Liver (tissue), 3 donors: ENCODE measurements at regions not wholly inside any gene's neighbourhood (a gene's known extent, or its start where the extent isn't known, plus 50 kb on each side); places are given as distances from the start of the nearest gene placed in this dataset.

Source experiments
- GABPA ChIP-seq, 2 donors: IDR thresholded peaks in 1 of 2; conservative IDR thresholded peaks in 1 of 2; 2 replicates each; pipeline ENCODE4 v1.6.1; 2016; ENCODE audit warnings: antibody characterized with exemption in 2 of 2, mild to moderate bottlenecking in 1 of 2, moderate library complexity in 1 of 2
- TF ChIP-seq, protein P1 (sequence below): fragments of 150-350 bp; IDR thresholded peaks from 2 replicates; pipeline ENCODE4 v1.5.1; 2017; ENCODE audit warnings: improper control_type of control experiment, low read depth, low read length; ENCODE audit not compliant: missing input control
- donor health status: healthy.
- donor health status: healthy.

GRCh38 chr6:170003451-170004160, 252.2 kb downstream of the ERMARD start:
- TF ChIP-seq, protein P1, sequence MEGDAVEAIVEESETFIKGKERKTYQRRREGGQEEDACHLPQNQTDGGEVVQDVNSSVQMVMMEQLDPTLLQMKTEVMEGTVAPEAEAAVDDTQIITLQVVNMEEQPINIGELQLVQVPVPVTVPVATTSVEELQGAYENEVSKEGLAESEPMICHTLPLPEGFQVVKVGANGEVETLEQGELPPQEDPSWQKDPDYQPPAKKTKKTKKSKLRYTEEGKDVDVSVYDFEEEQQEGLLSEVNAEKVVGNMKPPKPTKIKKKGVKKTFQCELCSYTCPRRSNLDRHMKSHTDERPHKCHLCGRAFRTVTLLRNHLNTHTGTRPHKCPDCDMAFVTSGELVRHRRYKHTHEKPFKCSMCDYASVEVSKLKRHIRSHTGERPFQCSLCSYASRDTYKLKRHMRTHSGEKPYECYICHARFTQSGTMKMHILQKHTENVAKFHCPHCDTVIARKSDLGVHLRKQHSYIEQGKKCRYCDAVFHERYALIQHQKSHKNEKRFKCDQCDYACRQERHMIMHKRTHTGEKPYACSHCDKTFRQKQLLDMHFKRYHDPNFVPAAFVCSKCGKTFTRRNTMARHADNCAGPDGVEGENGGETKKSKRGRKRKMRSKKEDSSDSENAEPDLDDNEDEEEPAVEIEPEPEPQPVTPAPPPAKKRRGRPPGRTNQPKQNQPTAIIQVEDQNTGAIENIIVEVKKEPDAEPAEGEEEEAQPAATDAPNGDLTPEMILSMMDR: no peak
- TF ChIP-seq GABPA (IDR thresholded peaks at IDR 0.05 in 1 of 2, conservative IDR thresholded peaks at IDR 0.05 in 1 of 2): no peak
